Loucy (cell line): ENCODE measurements at regions not wholly inside any gene's neighbourhood (a gene's known extent, or its start where the extent isn't known, plus 50 kb on each side); places are given as distances from the start of the nearest gene placed in this dataset.

Experiments used
- H2AFZ ChIP-seq: fragments of 200-600 bp; sonication (generic); 2 replicates; pipeline ENCODE4 v1.6.0; 2016; ENCODE audit warnings: antibody characterized with exemption, mild to moderate bottlenecking, low read length, moderate library complexity
- H3F3A ChIP-seq: fragments of 200-600 bp; 2 replicates; pipeline ENCODE4 v1.6.0; 2016; ENCODE audit warnings: antibody characterized with exemption, low read depth, mild to moderate bottlenecking
- H3K27me3 ChIP-seq: fragments of 200-600 bp; sonication (generic); 2 replicates; pipeline ENCODE4 v1.6.1; 2014; ENCODE audit warnings: low read length, mild to moderate bottlenecking; ENCODE audit not compliant: insufficient read depth, poor library complexity, severe bottlenecking
- H3K36me3 ChIP-seq: fragments of 200-600 bp; sonication (generic); 2 replicates; pipeline ENCODE4 v1.6.1; 2016; ENCODE audit warnings: low read length; ENCODE audit not compliant: insufficient read depth
- H3K4me1 ChIP-seq: fragments of 200-600 bp; sonication (generic); 2 replicates; pipeline ENCODE4 v1.5.1; 2014; ENCODE audit warnings: low read length, mild to moderate bottlenecking; ENCODE audit not compliant: insufficient read depth, poor library complexity, severe bottlenecking
- H3K4me2 ChIP-seq: fragments of 200-600 bp; sonication (generic); 2 replicates; pipeline ENCODE4 v1.6.0; 2014; ENCODE audit warnings: antibody characterized with exemption, low read length, low read depth, mild to moderate bottlenecking; ENCODE audit not compliant: poor library complexity, severe bottlenecking
- H3K4me3 ChIP-seq: fragments of 200-600 bp; sonication (generic); 2 replicates; pipeline ENCODE4 v1.5.1; 2014; ENCODE audit warnings: low read length, mild to moderate bottlenecking, mixed read lengths; ENCODE audit not compliant: poor library complexity, severe bottlenecking
- H3K79me2 ChIP-seq: fragments of 200-600 bp; sonication (generic); 2 replicates; pipeline ENCODE4 v1.6.1; 2014; ENCODE audit warnings: low read length; ENCODE audit not compliant: insufficient read depth
- H3K9ac ChIP-seq: fragments of 200-600 bp; sonication (generic); 2 replicates; pipeline ENCODE4 v1.6.0; 2014; ENCODE audit warnings: mild to moderate bottlenecking, low read depth, low read length, moderate library complexity; ENCODE audit not compliant: poor library complexity, severe bottlenecking
- H3K9me2 ChIP-seq: fragments of 200-600 bp; sonication (generic); replicated peaks from 2 replicates; pipeline ENCODE4 v1.6.1; 2016; ENCODE audit warnings: low read depth, low read length, mixed read lengths
- H3K9me3 ChIP-seq: fragments of 200-600 bp; sonication (generic); 2 replicates; pipeline ENCODE4 v1.6.1; 2014; ENCODE audit warnings: mild to moderate bottlenecking, antibody characterized with exemption, low read length, low read depth; ENCODE audit not compliant: insufficient read depth
- H4K20me1 ChIP-seq: fragments of 200-600 bp; sonication (generic); 2 replicates; pipeline ENCODE4 v1.6.0; 2014; ENCODE audit warnings: antibody characterized with exemption, low read length, mild to moderate bottlenecking; ENCODE audit not compliant: insufficient read depth, poor library complexity, severe bottlenecking
- EZH2phosphoT487 ChIP-seq: fragments of 200-600 bp; IDR thresholded peaks from 2 replicates; pipeline ENCODE4 v1.6.1; 2018; ENCODE audit warnings: antibody characterized with exemption, mild to moderate bottlenecking, moderate library complexity, borderline replicate concordance
- TF ChIP-seq, protein P1 (sequence below): fragments of 200-600 bp; sonication (generic); conservative IDR thresholded peaks from 2 replicates; pipeline ENCODE4 v1.5.1; 2014; ENCODE audit warnings: mild to moderate bottlenecking, antibody characterized with exemption, low read length

DNA sequence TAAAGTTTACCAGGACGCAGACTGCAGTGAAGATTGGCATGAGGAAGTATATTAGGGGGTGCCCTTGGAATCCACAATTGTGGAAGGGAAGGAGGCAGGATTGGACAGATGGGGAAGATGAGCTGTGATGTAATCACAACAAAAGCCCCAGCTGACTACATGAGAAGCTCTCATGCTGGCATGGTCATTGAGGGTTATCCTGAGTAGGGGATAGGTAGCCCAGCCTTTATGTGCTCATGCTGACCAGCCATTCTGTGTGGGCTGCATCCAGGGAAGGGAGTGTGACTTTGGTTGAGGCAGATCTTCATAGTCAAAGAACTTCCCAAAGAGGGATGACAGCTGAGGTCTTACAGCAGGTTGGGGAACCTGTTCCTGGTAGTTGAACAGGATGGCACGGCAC lies 52.0 kb upstream of the RANBP6 start:
- Histone ChIP-seq H3K36me3 (no peaks in the 10 kb centered on the region), H3K9ac (no peak overlapping the region), H3K4me3 (no peak overlapping the region), H3K9me3 (no peaks in the 10 kb centered on the region), H3K4me1 (peaks cover 7% of the 10 kb centered on the region), H3K9me2 (no peaks in the 10 kb centered on the region), H3K27me3 (no peaks in the 10 kb centered on the region), H4K20me1 (no peaks in the 10 kb centered on the region), H3K4me2 (no peak overlapping the region), H3F3A (no peaks in the 10 kb centered on the region), H3K79me2 (no peaks in the 10 kb centered on the region), H2AFZ (0 out of 2 replicates have a peak overlapping the region, but pooled peaks have one; percentile 93)
- no peak for TF ChIP-seq EZH2phosphoT487
- TF ChIP-seq, protein P1, sequence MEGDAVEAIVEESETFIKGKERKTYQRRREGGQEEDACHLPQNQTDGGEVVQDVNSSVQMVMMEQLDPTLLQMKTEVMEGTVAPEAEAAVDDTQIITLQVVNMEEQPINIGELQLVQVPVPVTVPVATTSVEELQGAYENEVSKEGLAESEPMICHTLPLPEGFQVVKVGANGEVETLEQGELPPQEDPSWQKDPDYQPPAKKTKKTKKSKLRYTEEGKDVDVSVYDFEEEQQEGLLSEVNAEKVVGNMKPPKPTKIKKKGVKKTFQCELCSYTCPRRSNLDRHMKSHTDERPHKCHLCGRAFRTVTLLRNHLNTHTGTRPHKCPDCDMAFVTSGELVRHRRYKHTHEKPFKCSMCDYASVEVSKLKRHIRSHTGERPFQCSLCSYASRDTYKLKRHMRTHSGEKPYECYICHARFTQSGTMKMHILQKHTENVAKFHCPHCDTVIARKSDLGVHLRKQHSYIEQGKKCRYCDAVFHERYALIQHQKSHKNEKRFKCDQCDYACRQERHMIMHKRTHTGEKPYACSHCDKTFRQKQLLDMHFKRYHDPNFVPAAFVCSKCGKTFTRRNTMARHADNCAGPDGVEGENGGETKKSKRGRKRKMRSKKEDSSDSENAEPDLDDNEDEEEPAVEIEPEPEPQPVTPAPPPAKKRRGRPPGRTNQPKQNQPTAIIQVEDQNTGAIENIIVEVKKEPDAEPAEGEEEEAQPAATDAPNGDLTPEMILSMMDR: no peak
